ENCODE measurements at regions not wholly inside any gene's neighbourhood (a gene's known extent, or its start where the extent isn't known, plus 50 kb on each side); places are given as distances from the start of the nearest gene placed in this dataset.

GRCh38 chr15:98143116-98143515 is 182.6 kb downstream of the ARRDC4 start:
- DNase-seq (ENCODE audit: low read depth in 2 of 2), result no peak

GRCh38 chr15:98144388-98144787 is 183.9 kb downstream of the ARRDC4 start:
- DNase-seq (ENCODE audit: low read depth in 2 of 2), result no peak

GRCh38 chr15:98146031-98146820 is 185.7 kb downstream of the ARRDC4 start:
- no peak for DNase-seq (ENCODE audit: low read depth in 2 of 2)

GRCh38 chr15:98147415-98147814 is 186.9 kb downstream of the ARRDC4 start:
- no peak for DNase-seq (ENCODE audit: low read depth in 2 of 2)

- DNase-seq (ENCODE audit: low read depth in 2 of 2), result no peak
These were observed 189.6 kb downstream of the ARRDC4 start for GRCh38 chr15:98150084-98150483.

- DNase-seq (ENCODE audit: low read depth in 2 of 2), result no peak
These were observed 190.0 kb downstream of the ARRDC4 start for GRCh38 chr15:98150536-98150935.

- no peak for DNase-seq (ENCODE audit: low read depth in 2 of 2)
These were observed 190.6 kb downstream of the ARRDC4 start for GRCh38 chr15:98151096-98151495.

GRCh38 chr15:98152156-98152555 is 191.7 kb downstream of the ARRDC4 start:
- no peak for DNase-seq (ENCODE audit: low read depth in 2 of 2)

GRCh38 chr15:98154863-98155262 is 194.4 kb downstream of the ARRDC4 start:
- DNase-seq (ENCODE audit: low read depth in 2 of 2), result no peak

GRCh38 chr15:98155356-98155755 is 194.9 kb downstream of the ARRDC4 start:
- no peak for DNase-seq (ENCODE audit: low read depth in 2 of 2)

GRCh38 chr15:98160236-98160635 is 199.7 kb downstream of the ARRDC4 start:
- peak; percentile 4 to 16 for DNase-seq (ENCODE audit: low read depth in 2 of 2)

GRCh38 chr15:98163319-98164045 is 203.0 kb downstream of the ARRDC4 start:
- DNase-seq (ENCODE audit: low read depth in 2 of 2), result no peak

GRCh38 chr15:98164571-98164970 is 204.1 kb downstream of the ARRDC4 start:
- no peak for DNase-seq (ENCODE audit: low read depth in 2 of 2)

- no peak for DNase-seq (ENCODE audit: low read depth in 2 of 2)
These were observed 204.5 kb downstream of the ARRDC4 start for GRCh38 chr15:98164986-98165385.

GRCh38 chr15:98167722-98168268 is 207.3 kb downstream of the ARRDC4 start:
- no peak for DNase-seq (ENCODE audit: low read depth in 2 of 2)

- DNase-seq (ENCODE audit: low read depth in 2 of 2), result no peak
These were observed 209.0 kb downstream of the ARRDC4 start for GRCh38 chr15:98169551-98169950.

GRCh38 chr15:98174286-98174685 is 213.8 kb downstream of the ARRDC4 start:
- no peak for DNase-seq (ENCODE audit: low read depth in 2 of 2)

- DNase-seq (ENCODE audit: low read depth in 2 of 2), result no peak
These were observed 214.3 kb downstream of the ARRDC4 start for GRCh38 chr15:98174841-98175240.

GRCh38 chr15:98177966-98178592 is 217.6 kb downstream of the ARRDC4 start:
- no peak for DNase-seq (ENCODE audit: low read depth in 2 of 2)

GRCh38 chr15:98178861-98179260 is 218.4 kb downstream of the ARRDC4 start:
- no peak for DNase-seq (ENCODE audit: low read depth in 2 of 2)

- no peak for DNase-seq (ENCODE audit: low read depth in 2 of 2)
These were observed 227.0 kb downstream of the ARRDC4 start for GRCh38 chr15:98187549-98187948.

GRCh38 chr15:98190914-98191313 is 230.4 kb downstream of the ARRDC4 start:
- no peak for DNase-seq (ENCODE audit: low read depth in 2 of 2)
